Activated T-cell treated with anti-CD3 and anti-CD28 coated beads, Interleukin-2, amount 50 U/mL, for 1 hour (primary cell): ENCODE measurements at regions not wholly inside any gene's neighbourhood (a gene's known extent, or its start where the extent isn't known, plus 50 kb on each side); places are given as distances from the start of the nearest gene placed in this dataset.
A peak's percentile ranks its signal among the peaks of the same experiment; 100 is the strongest.
"Not testable (repeated sequence)": the region's sequence is repeated elsewhere in the genome, so short reads cannot be mapped to it uniquely, and the experiment has no call there.

Source experiments
- DNase-seq: peaks from one replicate; pipeline ENCODE4 v3.0.0-alpha.2; 2020

DNA sequence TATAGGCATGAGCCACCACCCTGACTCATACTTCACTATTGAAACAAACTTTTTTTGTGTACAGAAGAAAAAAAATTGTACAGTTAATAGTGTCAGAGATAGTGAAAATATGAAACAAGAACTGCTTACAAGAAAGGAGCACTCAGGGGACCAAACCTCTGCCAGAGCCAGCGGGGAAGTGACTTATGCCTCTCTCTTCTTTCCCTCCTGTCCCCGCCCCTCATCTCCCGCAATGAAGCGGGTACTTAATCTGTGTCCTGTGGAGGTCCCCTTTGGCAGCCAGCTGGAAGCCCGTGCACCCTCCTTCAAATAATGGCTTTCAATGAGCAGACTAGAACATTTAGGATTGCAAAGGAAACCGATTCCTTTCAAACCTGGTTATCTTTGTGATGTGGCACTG is 51.5 kb downstream of the PPIAL4A start:
- DNase-seq: not testable (repeated sequence)

DNA sequence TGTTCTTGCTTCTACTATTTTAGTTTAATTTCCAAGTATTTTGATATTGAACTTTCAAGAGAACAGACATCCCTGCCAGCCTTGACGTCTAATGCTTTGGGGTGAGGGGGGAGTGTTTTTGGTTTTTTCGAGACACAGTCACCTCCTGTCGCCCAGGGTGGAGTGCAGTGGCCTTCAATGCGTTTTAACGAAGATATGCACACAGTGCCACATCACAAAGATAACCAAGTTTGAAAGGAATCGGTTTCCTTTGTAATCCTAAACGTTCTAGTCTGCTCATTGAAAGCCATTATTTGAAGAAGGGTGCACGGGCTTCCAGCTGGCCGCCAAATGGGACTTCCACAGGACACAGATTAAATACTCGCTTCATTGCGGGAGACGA is 52.3 kb downstream of the PPIAL4A start:
- DNase-seq: not testable (repeated sequence)

DNA sequence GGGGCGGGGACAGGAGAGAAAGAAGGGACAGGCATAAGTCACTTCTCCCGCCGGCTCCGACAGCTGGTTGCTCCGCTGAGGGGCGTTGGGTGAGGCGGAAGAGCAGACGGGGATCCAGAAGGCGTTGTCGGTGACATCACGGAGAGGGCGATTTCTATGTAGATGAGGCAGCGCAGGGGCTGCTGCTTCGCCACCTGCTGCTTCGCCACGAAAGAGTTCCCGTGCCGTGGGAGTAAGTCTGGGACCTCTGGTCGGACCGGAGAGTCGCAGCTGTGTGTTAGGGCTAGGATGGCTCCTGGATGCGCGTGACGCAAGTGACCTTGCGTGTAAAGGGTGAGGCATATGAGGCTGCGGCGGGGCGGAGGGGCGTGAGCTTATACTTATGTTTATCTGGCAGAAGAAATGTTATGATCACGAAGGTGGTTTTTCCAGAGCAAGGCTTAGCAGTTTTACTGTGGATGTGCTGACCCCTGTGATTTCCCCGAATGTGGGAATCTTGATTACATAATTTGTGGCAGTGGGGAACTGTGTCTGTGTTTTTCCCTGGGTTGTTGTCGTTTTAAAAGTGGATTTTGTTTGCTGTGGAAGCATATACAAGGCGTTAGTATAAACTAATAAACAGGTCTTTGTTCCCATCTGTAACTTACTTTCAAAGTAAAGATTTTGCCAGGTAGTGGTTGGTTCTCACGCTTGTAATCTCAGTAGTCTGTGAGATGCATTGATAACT is 52.8 kb downstream of the PPIAL4A start:
- DNase-seq: peak; percentile 87

DNA sequence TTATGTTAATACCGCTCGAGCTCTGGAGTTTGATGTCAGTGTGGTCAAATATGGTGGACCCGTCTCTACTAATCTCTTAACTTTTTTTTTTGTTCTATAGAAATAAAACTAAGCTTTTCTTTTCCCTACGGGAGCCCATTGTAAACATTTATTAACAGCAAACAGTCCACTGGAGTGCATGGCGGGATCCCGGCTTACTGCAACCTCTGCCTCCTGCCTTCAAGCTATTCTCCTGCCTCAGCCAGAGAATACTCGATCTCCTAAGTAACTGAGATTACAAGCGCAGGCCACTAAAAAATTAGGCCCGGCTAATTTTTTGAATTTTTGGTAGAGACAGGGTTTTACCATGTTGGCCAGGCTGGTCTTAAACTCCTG is 53.4 kb downstream of the PPIAL4A start:
- not testable (repeated sequence) for DNase-seq

DNA sequence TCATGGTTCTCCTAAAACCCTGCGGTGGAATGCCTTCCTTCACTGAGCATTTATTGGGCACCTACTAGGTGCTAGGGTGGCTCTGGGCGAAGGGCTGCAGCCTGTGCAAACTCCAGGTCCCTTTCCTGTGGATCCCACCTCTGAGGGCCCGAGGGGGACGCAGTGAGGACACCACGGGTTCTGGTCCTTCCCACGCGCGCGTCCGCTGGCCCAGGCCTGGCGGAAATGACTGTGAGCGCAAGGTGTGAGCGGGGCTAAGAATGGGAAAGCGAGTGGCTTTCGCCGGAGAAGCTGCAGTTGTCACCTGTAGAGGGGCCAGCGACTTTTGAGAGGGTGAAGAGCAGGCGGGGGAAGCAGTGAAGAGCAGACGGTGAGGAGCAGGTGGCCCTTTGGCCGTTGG is 55.1 kb downstream of the PPIAL4A start:
- not testable (repeated sequence) for DNase-seq

DNA sequence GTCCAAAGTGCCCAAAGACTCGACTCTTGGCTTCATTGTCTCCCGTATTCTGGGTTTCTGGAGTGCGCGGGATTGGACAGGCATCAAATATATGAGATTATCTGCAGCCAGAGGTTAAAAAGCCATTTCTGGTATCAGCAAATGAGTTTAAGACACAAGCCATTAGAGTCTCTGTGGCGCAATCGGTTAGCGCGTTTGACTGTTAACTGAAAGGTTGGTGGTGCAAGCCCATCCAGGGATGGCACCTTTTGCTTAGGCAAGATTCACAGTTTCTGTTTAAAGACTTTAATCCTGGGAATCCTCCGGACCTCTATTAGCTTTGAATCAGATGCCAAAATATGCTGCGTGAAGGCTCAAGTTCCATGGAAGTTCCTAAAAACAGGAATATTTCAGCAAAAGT is 55.6 kb downstream of the PPIAL4A start:
- not testable (repeated sequence) for DNase-seq

DNA sequence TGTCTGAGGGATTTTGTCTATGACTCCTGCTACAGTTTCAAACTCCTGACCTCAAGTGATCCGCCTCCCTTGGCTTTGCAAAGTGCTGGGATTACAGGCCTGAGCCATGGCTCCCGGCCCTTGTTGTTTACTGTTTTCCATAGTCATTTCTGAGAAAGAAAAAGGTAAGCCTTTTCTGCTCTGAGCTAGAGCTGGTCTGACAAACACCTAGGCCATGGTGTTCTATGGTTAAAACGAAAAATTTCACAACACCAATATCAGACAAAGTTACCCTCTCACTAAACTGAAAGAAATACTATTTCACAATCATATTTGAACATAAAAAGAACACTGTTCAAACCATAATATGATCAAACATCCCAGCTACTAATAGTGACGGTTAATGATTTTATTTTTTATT is 57.5 kb downstream of the PPIAL4A start:
- not testable (repeated sequence) for DNase-seq

DNA sequence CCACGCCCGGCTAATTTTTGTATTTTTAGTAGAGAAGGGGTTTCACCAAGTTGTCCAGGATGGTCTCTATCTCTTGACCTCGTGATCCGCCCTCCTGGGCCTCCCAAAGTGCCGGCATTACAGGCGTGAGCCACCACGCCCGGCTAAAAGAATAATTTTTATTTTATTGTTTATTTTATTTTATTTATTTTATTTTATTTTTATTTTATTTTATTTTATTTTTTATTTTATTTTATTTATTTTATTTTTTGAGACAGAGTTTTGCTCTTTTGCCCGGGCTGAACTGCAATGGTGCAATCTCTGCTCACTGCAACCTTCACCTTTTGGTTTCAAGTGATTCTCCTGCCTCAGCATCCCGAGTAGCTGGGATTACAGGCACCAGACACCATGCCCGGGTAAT is 60.2 kb downstream of the PPIAL4A start:
- not testable (repeated sequence) for DNase-seq

DNA sequence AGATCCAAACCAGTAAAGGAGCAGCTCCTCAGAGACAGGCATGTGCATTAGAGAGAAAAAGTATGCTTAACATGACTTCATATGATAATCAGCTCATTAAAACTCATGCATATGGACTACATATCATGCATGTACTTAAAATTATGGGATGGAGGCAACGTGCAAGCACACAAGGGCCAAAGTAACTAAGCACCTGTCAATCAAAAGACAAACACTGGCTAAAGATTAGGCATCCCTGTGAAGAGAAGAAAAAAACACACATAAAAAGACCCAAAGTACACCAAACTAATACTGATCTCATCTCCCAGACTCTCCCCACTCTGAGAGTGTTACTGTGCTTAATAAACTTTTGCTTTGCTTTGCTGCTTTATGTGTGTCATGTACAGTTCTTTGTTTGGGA is 61.1 kb downstream of the PPIAL4A start:
- DNase-seq: not testable (repeated sequence)

DNA sequence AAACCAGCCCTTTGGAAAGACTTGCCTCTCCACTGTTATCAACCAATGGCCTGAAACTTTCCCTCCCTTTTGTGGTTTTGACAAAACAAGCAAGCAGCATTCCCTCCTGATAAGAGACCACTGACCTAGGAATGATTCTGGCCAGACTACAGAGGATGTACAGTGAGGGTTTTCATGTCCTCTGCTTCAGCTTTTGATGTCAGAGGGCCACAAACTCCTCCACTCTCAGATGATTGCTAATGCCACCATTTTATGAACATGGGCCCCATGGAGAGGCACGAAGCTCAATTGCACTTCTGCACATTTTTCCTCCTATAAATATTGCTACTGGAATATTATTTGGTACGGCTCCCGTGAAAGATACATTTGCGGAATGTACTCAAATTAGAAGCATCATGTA is 61.5 kb downstream of the PPIAL4A start:
- DNase-seq: not testable (repeated sequence)

DNA sequence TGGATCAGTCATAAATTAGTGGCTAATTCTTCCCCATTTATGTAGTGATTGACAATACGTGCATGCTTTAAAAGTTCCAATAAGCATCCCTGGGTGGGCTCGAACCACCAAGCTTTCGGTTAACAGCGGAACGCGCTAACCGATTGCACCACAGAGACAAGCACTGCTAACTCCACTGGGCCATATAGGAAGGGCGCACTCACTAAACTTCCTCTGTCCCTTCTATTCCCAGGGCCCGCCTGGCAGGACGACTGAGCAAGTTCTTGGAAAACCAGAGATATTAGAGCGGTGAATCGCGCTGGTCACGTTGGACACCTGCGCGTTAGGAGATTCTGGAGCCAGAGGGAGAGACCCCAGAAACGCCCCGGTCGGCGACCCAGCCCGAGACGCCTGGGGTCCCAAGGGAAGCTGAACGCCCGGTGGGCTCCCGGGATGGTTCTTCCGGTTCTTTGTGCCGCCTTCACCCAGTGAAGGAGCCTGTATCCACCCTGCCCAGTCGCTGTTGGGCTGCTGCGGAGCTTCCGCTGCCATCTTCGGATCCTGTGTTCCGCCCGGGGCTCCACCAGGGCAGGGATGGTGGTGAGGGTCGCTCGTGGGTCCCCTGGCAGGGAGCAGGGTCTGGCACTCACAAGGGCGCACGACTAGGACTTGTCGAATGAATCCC is 62.8 kb downstream of the PPIAL4A start:
- not testable (repeated sequence) for DNase-seq

DNA sequence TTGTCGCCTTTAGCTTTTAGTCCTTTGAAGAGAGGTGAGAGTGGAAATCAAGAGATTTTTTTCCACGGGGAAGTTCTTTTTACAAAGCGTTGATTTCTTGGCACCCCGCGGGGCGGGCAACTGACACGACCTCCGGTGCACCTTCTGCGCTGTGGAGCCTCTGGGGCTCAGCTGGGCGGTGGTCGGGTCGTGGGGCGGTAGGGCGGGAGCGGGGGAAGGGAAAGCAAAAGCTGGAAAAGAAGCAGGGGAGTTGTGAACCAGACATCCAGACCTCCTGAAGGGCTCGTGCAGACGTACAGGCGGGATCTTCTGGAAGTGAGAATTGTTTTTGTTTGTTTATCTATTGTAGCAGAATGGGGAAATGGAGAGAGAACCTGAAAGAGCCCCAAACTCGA is 63.3 kb downstream of the PPIAL4A start:
- DNase-seq: not testable (repeated sequence)

DNA sequence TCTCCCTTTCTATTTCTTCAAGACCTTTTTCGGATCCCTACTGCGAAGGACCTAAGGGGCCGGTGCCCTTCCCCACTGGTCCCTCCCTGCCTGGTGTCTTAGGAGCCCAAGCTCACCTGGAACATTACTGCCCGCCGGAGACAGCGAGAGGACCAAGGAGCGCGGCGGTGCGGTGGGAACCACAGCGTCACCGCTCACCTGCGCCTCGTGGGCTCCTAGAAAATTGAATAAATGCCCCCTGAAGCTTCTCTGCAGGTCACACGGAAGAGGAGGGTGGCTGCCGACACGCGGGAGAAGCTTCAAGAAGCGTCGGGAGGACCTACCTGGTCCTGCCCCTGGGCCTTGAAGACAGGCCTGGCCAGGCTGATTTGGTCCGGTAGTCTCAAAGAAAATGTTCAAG is 65.2 kb downstream of the PPIAL4A start:
- no peak for DNase-seq

DNA sequence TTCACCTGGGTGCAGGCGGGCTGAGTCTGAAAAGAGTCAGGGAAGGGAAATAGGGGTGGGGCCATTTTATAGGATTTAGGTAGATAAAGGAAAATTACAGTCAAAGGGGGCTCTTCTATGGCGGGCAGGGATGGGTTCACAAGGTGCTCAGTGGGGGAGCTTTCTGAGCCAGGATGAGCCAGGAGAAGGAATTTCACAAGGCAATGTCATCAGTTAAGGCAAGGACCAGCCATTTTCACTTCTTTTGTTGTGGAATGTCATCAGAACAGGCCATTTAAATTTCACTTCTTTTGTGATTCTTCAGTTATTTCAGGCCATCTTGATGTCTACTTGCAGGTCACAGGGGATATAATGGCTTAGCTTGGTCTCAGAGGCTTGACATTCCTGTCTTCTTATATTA is 66.4 kb downstream of the PPIAL4A start:
- not testable (repeated sequence) for DNase-seq

DNA sequence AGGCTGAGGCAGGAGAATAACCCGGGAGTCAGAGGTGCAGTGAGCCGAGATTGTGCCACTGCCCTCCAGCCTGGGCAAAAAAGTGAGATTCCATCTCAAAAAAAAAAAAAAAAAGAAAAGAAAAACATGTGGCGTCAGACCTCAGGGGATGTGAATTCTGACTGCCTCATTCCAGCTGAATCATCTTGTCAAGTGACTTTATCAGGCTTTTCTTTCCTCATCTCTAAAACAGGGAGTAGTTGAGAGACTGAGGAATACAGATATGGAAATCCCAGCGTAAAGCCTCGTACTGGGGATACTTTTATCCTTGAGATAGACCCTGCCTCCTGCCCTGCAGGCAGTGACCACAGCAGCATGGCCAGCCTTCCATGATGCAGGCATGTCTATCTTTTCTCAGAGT is 76.4 kb downstream of the PPIAL4A start:
- DNase-seq: not testable (repeated sequence)

DNA sequence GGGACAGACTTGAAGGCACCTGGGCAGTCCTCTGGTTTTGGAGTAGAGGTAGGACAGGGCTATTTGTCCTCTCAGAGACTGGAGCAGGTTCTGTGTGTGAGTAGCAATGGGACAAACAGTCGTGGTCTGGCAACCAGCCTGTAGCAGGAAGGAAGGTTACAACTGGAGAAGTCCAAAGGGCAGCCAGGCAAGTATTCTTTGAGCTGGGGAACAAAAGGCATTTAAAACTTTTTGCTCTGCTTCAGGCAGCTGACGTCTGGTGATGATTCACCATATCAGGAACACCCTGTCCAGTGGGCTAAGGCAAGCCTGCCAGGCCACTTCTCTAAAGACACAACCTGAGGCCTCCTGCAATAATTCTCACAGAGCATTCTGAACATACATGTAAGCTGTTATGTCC is 83.3 kb downstream of the PPIAL4A start:
- not testable (repeated sequence) for DNase-seq

DNA sequence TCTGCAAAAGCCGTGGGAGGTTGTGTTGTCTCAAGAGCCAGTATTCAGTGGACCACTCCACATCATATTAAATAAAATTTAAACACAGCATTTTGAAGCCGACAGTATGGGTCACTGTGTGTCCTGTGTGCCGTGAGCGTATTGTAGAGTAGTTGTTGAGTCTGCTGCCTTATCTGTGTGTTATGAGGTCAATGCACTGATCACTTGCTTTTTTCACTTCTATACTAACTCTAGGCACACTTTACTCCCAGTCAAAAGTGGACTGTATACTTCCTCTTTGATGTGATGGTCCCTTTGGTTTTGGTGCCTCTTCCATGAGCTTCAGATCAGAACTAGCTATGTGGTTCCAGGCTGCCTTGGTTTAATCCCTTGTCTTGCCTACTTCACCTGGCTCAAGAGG is 84.3 kb downstream of the PPIAL4A start:
- not testable (repeated sequence) for DNase-seq

DNA sequence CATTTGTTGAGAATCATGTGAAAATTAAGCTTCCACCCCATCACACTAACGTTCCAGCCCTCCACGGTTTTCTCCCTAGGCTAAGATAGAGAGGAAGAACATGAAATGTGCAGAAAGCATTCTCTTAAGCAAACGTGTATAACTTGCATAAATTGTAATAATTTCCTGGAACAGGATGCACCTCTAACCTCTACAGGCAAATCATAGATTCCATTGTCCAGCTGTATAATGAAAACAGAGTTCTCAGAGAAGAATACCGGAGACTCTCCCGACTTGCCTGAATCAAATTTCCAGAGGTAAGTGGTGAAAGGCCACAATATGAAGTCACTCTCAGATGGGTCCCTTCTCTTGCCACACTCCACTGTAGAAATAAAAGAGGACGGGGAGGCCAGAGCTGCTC is 87.7 kb downstream of the PPIAL4A start:
- not testable (repeated sequence) for DNase-seq

DNA sequence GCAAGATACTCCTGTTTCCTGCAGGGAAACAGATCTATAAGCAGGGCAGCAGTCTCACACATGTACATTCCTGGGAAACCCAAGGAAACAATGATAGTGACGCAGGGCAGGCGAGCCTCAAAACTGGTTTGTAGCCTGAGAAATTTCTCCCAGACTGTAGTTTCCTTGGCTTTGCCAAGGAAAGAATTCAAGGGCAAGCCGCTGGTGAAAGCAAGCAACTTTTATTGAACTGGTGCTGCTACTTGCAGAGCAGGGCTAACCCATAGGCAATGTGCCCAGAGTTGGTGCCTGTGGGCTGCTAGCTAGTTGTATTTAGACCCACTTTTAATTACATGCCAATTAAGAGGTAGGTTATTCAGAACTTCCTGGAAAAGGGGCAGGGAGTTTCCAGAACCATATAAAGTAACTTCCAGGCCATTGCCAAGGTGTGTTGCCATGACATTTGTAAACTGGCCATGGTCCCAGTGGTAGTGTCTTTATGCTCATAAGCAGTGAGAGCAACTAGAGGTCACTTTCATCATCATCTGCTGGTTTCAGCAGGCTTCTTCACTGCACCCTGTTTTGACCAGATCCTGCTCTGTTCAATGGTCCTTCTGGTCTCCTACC is 92.0 kb downstream of the PPIAL4A start:
- not testable (repeated sequence) for DNase-seq

DNA sequence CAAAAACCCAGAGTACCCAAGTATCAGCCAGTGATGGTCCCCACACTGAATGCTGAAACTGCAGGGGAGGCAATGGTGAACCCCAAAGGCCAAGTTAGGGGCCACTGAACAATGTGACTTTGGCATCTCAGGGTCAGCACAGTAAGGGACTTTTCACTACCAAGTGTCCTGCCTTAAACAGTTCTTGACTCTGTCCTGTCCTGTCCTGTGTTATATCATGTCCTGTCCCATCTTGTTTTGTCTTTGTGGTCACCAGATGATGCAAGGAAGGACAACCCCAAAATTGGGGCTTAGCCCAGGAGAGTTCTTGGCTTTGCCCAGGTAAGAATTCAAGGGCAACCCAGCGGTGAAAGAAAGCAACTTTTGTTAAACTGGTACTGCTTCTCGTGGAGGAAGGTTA is 105.0 kb downstream of the PPIAL4A start:
- not testable (repeated sequence) for DNase-seq

DNA sequence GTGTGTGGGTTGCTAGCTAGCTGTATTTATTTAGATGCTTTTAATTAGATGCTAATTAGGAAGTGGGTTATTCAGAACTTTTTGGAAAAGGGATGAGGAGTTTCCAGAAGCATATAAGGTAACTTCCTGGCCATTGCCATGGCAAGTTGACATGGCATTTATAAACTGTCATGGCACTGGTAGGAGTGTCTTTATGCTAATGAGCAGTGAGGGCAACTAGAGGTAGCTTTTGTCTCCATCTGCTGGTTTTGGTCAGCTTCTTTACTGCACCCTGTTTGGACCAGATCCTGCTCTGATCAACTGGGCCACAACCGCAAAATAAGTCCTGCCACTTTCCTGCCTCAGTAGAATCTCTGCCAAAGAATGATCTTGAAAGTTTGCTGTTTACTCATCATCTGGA is 105.5 kb downstream of the PPIAL4A start:
- not testable (repeated sequence) for DNase-seq

DNA sequence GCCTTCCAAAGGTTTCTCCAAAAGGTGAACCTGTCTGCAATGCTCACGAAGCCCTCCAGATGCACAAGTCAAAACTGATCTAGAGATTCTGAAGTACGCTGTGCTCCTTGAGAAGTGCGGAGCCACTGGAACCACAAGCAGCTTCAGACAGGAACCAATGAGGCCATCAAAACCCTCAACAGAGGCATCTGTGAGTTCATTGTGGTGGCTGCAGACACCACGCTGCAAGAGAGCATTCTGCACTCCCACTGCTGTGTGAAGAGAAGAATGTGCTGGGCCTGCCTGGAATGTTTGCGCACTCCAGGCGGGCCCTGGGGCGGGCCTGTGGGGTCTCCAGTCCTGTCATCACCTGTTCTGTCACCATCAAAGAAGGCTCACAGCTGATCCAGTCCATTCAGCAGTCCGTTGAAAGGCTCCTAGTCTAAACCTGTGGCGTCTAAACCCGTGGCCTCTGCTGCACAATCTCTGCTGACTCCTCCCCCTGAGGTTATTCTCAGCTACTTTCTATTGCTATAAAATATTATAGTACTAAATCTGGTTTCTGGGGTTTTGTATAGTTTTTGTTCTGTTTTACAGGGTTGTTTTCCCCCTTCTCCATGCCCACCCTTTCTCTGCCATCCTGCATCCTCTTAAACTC is 111.6 kb downstream of the PPIAL4A start:
- DNase-seq: not testable (repeated sequence)

DNA sequence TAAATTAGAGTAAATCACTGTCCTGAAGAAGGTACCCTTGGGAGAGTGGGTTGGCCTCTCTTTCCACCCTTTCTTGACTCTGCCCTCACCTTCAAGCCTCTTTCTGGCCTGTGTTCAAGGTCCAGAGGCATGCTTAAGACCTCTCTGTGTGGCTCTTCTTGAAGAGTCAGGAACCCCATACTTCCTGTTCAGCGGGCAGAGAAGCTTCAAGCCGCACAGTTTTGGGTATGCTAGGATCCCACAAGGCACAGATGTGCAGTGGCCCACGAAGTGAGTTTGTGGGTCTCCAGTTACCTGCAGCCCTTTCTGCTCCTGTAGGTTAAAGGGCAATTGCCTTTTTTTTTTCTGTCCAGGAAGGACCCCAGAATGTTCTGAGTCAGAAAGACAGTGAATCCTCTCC is 113.7 kb downstream of the PPIAL4A start:
- DNase-seq: not testable (repeated sequence)

DNA sequence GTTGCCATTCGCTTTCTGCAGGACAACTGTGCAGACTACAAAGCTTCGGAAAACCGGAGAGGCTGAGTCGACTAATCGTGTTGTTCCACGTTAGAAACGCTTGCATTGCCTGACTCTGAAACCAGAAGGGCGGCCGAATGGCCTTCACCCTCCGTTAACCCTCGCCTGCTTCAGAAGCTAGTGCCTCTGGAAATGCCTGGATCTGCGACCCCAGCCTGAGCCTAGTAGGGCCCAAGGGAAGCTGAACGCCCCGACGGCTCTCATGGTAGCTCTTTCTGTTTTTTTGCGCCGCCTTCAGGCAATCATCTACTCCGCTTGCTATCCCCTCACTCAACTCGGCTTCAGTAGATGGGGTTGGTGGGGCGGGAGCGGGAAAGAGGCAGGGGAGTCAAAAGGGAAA is 117.3 kb downstream of the PPIAL4A start:
- DNase-seq: not testable (repeated sequence)
